ENCODE measurements at regions not wholly inside any gene's neighbourhood (a gene's known extent, or its start where the extent isn't known, plus 50 kb on each side); places are given as distances from the start of the nearest gene placed in this dataset.

DNA sequence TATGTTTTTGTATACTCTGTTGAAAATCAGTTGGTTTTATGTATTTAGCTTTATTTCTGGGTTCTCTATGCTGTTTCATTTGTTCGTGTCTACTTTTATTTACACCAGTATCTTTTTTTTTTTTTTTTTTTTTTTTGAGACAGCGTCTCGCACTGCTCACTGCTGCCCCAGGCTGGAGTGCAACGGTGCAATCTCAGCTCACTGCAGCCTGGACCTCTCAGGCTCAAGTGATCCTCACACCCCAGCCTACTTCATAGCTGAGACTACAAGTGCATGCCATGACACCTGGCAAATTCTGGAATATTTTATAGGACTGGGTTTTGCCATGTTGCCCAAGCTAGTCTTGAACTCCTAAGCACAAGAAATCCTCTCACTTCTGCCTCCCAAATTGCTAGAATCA, 869.4 kb upstream of the CDH6 start:
- TF ChIP-seq, protein P1, sequence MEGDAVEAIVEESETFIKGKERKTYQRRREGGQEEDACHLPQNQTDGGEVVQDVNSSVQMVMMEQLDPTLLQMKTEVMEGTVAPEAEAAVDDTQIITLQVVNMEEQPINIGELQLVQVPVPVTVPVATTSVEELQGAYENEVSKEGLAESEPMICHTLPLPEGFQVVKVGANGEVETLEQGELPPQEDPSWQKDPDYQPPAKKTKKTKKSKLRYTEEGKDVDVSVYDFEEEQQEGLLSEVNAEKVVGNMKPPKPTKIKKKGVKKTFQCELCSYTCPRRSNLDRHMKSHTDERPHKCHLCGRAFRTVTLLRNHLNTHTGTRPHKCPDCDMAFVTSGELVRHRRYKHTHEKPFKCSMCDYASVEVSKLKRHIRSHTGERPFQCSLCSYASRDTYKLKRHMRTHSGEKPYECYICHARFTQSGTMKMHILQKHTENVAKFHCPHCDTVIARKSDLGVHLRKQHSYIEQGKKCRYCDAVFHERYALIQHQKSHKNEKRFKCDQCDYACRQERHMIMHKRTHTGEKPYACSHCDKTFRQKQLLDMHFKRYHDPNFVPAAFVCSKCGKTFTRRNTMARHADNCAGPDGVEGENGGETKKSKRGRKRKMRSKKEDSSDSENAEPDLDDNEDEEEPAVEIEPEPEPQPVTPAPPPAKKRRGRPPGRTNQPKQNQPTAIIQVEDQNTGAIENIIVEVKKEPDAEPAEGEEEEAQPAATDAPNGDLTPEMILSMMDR (IDR thresholded peaks at IDR 0.05), result no peak
- TF ChIP-seq POLR2A (IDR thresholded peaks at IDR 0.05), result no peak

Measured in Peyer's patch (tissue), 4 donors.